ENCODE measurements at regions not wholly inside any gene's neighbourhood (a gene's known extent, or its start where the extent isn't known, plus 50 kb on each side); places are given as distances from the start of the nearest gene placed in this dataset.
A peak's percentile ranks its signal among the peaks of the same experiment; 100 is the strongest.

- ATAC-seq (ENCODE audit: insufficient read depth, low FRiP score): no peak
- no peaks in the 10 kb centered on the region for H3K36me3 ChIP-seq (ENCODE audit: control insufficient read depth in 4 of 4, insufficient read depth in 4 of 4, low read length in 4 of 4)
- no peaks in the 10 kb centered on the region for H3K27me3 ChIP-seq (ENCODE audit: control insufficient read depth in 3 of 3, insufficient read depth in 3 of 3, low read length in 2 of 3)
- 87 to 91% methylated on average over 1 of the region's 1 CpG for WGBS, 2 donors
- no peak for TF ChIP-seq CTCF (IDR thresholded peaks at IDR 0.05; ENCODE audit: control extremely low read depth, extremely low read depth)
- H3K9ac ChIP-seq (ENCODE audit: insufficient read depth in 1 of 2, low read length in 2 of 2): no peak overlapping the region
- peak in 1 of 3 donors; percentile 38 for DNase-seq
- H3K4me3 ChIP-seq: no peak overlapping the region
- H3K4me1 ChIP-seq (ENCODE audit: control insufficient read depth in 5 of 5, insufficient read depth in 5 of 5, low read length in 5 of 5): peaks cover 0 to 25% (median 0%) of the 10 kb centered on the region in 5 donors
- H3K27ac ChIP-seq (ENCODE audit: low read depth in 1 of 2, low read length in 1 of 2): no peak overlapping the region
- H3K9me3 ChIP-seq (ENCODE audit: control insufficient read depth in 4 of 4, insufficient read depth in 3 of 4, low read length in 3 of 4): no peaks in the 10 kb centered on the region
These were observed 89.1 kb downstream of the NAA11 start for GRCh38 chr4:79236785-79237184.

GRCh38 chr4:79235095-79235494 lies 90.8 kb downstream of the NAA11 start:
- Histone ChIP-seq H3K27me3 (ENCODE audit: control insufficient read depth in 3 of 3, insufficient read depth in 3 of 3, low read length in 2 of 3) (no peaks in the 10 kb centered on the region), H3K4me3 (no peak overlapping the region), H3K27ac (ENCODE audit: low read depth in 1 of 2, low read length in 1 of 2) (no peak overlapping the region), H3K4me1 (ENCODE audit: control insufficient read depth in 5 of 5, insufficient read depth in 5 of 5, low read length in 5 of 5) (peaks cover 0 to 25% (median 0%) of the 10 kb centered on the region in 5 donors), H3K36me3 (ENCODE audit: control insufficient read depth in 4 of 4, insufficient read depth in 4 of 4, low read length in 4 of 4) (no peaks in the 10 kb centered on the region), H3K9me3 (ENCODE audit: control insufficient read depth in 4 of 4, insufficient read depth in 3 of 4, low read length in 3 of 4) (no peaks in the 10 kb centered on the region), H3K9ac (ENCODE audit: insufficient read depth in 1 of 2, low read length in 2 of 2) (no peak overlapping the region)
- DNase-seq (no peak), ATAC-seq (ENCODE audit: insufficient read depth, low FRiP score) (no peak)
- TF ChIP-seq CTCF (IDR thresholded peaks at IDR 0.05; ENCODE audit: control extremely low read depth, extremely low read depth): no peak
- 80 to 98% methylated on average over 4 of the region's 4 CpGs for WGBS, 2 donors

- Histone ChIP-seq H3K27me3 (ENCODE audit: control insufficient read depth in 3 of 3, insufficient read depth in 3 of 3, low read length in 2 of 3) (no peaks in the 10 kb centered on the region), H3K4me1 (ENCODE audit: control insufficient read depth in 5 of 5, insufficient read depth in 5 of 5, low read length in 5 of 5) (peaks cover 0 to 25% (median 0%) of the 10 kb centered on the region in 5 donors), H3K4me3 (no peak overlapping the region), H3K36me3 (ENCODE audit: control insufficient read depth in 4 of 4, insufficient read depth in 4 of 4, low read length in 4 of 4) (no peaks in the 10 kb centered on the region), H3K9me3 (ENCODE audit: control insufficient read depth in 4 of 4, insufficient read depth in 3 of 4, low read length in 3 of 4) (no peaks in the 10 kb centered on the region), H3K27ac (ENCODE audit: low read depth in 1 of 2, low read length in 1 of 2) (no peak overlapping the region), H3K9ac (ENCODE audit: insufficient read depth in 1 of 2, low read length in 2 of 2) (no peak overlapping the region)
- 81 to 82% methylated on average over 2 of the region's 2 CpGs for WGBS, 2 donors
- TF ChIP-seq CTCF (IDR thresholded peaks at IDR 0.05; ENCODE audit: control extremely low read depth, extremely low read depth): no peak
- ATAC-seq (ENCODE audit: insufficient read depth, low FRiP score) (no peak), DNase-seq (no peak)
These were observed 92.0 kb downstream of the NAA11 start for GRCh38 chr4:79233820-79234219.

GRCh38 chr4:79232540-79232939 lies 93.3 kb downstream of the NAA11 start:
- no peak for TF ChIP-seq CTCF (IDR thresholded peaks at IDR 0.05; ENCODE audit: control extremely low read depth, extremely low read depth)
- H3K27me3 ChIP-seq (ENCODE audit: control insufficient read depth in 3 of 3, insufficient read depth in 3 of 3, low read length in 2 of 3): no peaks in the 10 kb centered on the region
- no peaks in the 10 kb centered on the region for H3K36me3 ChIP-seq (ENCODE audit: control insufficient read depth in 4 of 4, insufficient read depth in 4 of 4, low read length in 4 of 4)
- H3K4me1 ChIP-seq (ENCODE audit: control insufficient read depth in 5 of 5, insufficient read depth in 5 of 5, low read length in 5 of 5): peaks cover 0 to 24% (median 0%) of the 10 kb centered on the region in 5 donors
- H3K9ac ChIP-seq (ENCODE audit: insufficient read depth in 1 of 2, low read length in 2 of 2): no peak overlapping the region
- no peak overlapping the region for H3K27ac ChIP-seq (ENCODE audit: low read depth in 1 of 2, low read length in 1 of 2)
- ATAC-seq (ENCODE audit: insufficient read depth, low FRiP score): no peak
- H3K4me3 ChIP-seq: no peak overlapping the region
- no peaks in the 10 kb centered on the region for H3K9me3 ChIP-seq (ENCODE audit: control insufficient read depth in 4 of 4, insufficient read depth in 3 of 4, low read length in 3 of 4)
- peak in 2 of 3 donors; percentile 69 to 85 for DNase-seq

All from lung (tissue), 11 donors.